HEK293 (cell line): ENCODE measurements at regions not wholly inside any gene's neighbourhood (a gene's known extent, or its start where the extent isn't known, plus 50 kb on each side); places are given as distances from the start of the nearest gene placed in this dataset.

Source experiments
- CTCF ChIA-PET: fragments of 350-600 bp; formaldehyde crosslinking; extraction: SDS; loops from one replicate; lab custom pipeline; 2021; ENCODE audit warnings: antibody characterized with exemption; lab: Yijun Ruan, JAX
- POLR2A ChIA-PET: fragments of 300-600 bp; formaldehyde crosslinking; extraction: SDS; loops from one replicate; lab custom pipeline; 2020; ENCODE audit warnings: antibody characterized with exemption, inconsistent platforms; lab: Yijun Ruan, JAX
- H3K27ac ChIP-seq: fragments of 200-500 bp; sonication (Bioruptor generic); 2 replicates; pipeline ENCODE4 v1.5.1; 2014; ENCODE audit warnings: low read depth, low read length, control low read depth, inconsistent platforms; ENCODE audit errors: extremely low read depth
- H3K36me3 ChIP-seq, 2 experiments: fragments of 200-500 bp in 1 of 2; sonication (Bioruptor generic) in 1 of 2; 1 replicate in 1 of 2; 2 replicates in 1 of 2; pipeline ENCODE4 v1.5.1; 2014 to 2017; ENCODE audit warnings: inconsistent platforms in 2 of 2, low read length in 2 of 2; ENCODE audit not compliant: control insufficient read depth in 2 of 2, insufficient read depth in 1 of 2
- H3K4me1 ChIP-seq: fragments of 200-500 bp; sonication (Bioruptor generic); 2 replicates; pipeline ENCODE4 v1.5.1; 2014; ENCODE audit warnings: mild to moderate bottlenecking, low read length, inconsistent platforms; ENCODE audit not compliant: control insufficient read depth, insufficient read depth
- H3K4me3 ChIP-seq: 2 replicates; pipeline ENCODE4 v1.5.1; 2011; ENCODE audit warnings: low read depth, mild to moderate bottlenecking, control low read depth, low read length, moderate library complexity
- H3K9me3 ChIP-seq: fragments of 200-500 bp; sonication (Bioruptor generic); 2 replicates; pipeline ENCODE4 v1.5.1; 2014; ENCODE audit warnings: low read depth, low read length, inconsistent platforms; ENCODE audit not compliant: control insufficient read depth, insufficient read depth
- EGR2 ChIP-seq: fragments of 450-650 bp; formaldehyde crosslinking; IDR thresholded peaks from 2 replicates; pipeline ENCODE4 v1.5.1; 2016; ENCODE audit warnings: low read depth, missing biosample characterization, missing genetic modification characterization
- FEZF1 ChIP-seq: fragments of 450-650 bp; formaldehyde crosslinking; IDR thresholded peaks from 2 replicates; pipeline ENCODE4 v1.5.1; 2016; ENCODE audit warnings: missing biosample characterization, missing genetic modification characterization
- SCRT1 ChIP-seq: fragments of 450-650 bp; formaldehyde crosslinking; IDR thresholded peaks from 2 replicates; pipeline ENCODE4 v1.5.1; 2016; ENCODE audit warnings: missing biosample characterization, missing genetic modification characterization, borderline replicate concordance
- SETDB1 ChIP-seq: IDR thresholded peaks from one replicate; pipeline ENCODE4 v1.6.1; 2017; ENCODE audit warnings: mild to moderate bottlenecking, low read length, moderate library complexity, mixed read lengths; ENCODE audit not compliant: insufficient read length
- TRIM28 ChIP-seq: IDR thresholded peaks from 2 replicates; pipeline ENCODE4 v1.6.1; 2011; ENCODE audit warnings: low read length, control low read depth, borderline replicate concordance
- ZNF138 ChIP-seq: fragments of 450-650 bp; formaldehyde crosslinking; IDR thresholded peaks from 2 replicates; pipeline ENCODE4 v1.5.1; 2016; ENCODE audit warnings: missing biosample characterization, missing genetic modification characterization, borderline replicate concordance
- ZNF140 ChIP-seq: fragments of 450-650 bp; formaldehyde crosslinking; IDR thresholded peaks from 2 replicates; pipeline ENCODE4 v1.5.1; 2016; ENCODE audit warnings: missing biosample characterization, missing genetic modification characterization
- ZNF16 ChIP-seq: fragments of 450-650 bp; formaldehyde crosslinking; IDR thresholded peaks from 2 replicates; pipeline ENCODE4 v1.5.1; 2016; ENCODE audit warnings: low read depth, missing biosample characterization, missing genetic modification characterization
- ZNF19 ChIP-seq: fragments of 450-650 bp; formaldehyde crosslinking; IDR thresholded peaks from 2 replicates; pipeline ENCODE4; 2016; ENCODE audit warnings: missing biosample characterization, missing genetic modification characterization, low read depth
- ZNF221 ChIP-seq: fragments of 450-650 bp; formaldehyde crosslinking; IDR thresholded peaks from 2 replicates; pipeline ENCODE4 v1.5.1; 2017; ENCODE audit warnings: missing biosample characterization, missing genetic modification characterization, borderline replicate concordance
- ZNF302 ChIP-seq: fragments of 450-650 bp; formaldehyde crosslinking; IDR thresholded peaks from 2 replicates; pipeline ENCODE4 v1.5.1; 2016; ENCODE audit warnings: missing biosample characterization, missing genetic modification characterization, low read depth
- ZNF394 ChIP-seq: fragments of 450-650 bp; formaldehyde crosslinking; IDR thresholded peaks from 2 replicates; pipeline ENCODE4 v1.5.1; 2016; ENCODE audit warnings: missing biosample characterization, missing genetic modification characterization, mild to moderate bottlenecking, moderate library complexity, borderline replicate concordance
- ZNF423 ChIP-seq: fragments of 450-650 bp; formaldehyde crosslinking; IDR thresholded peaks from 2 replicates; pipeline ENCODE4 v1.5.1; 2016; ENCODE audit warnings: missing biosample characterization, missing genetic modification characterization
- ZNF426 ChIP-seq: fragments of 450-650 bp; formaldehyde crosslinking; IDR thresholded peaks from 2 replicates; pipeline ENCODE4 v1.5.1; 2017; ENCODE audit warnings: missing biosample characterization, missing genetic modification characterization, mild to moderate bottlenecking, inconsistent platforms, moderate library complexity
- ZNF514 ChIP-seq: fragments of 450-650 bp; formaldehyde crosslinking; IDR thresholded peaks from 2 replicates; pipeline ENCODE4 v1.5.1; 2016; ENCODE audit warnings: missing biosample characterization, missing genetic modification characterization
- ZNF529 ChIP-seq: fragments of 450-650 bp; formaldehyde crosslinking; IDR thresholded peaks from 2 replicates; pipeline ENCODE4 v1.5.1; 2017; ENCODE audit warnings: missing genetic modification characterization, missing biosample characterization; ENCODE audit not compliant: insufficient replicate concordance
- ZNF585B ChIP-seq: fragments of 450-650 bp; formaldehyde crosslinking; IDR thresholded peaks from 2 replicates; pipeline ENCODE4 v1.5.1; 2016; ENCODE audit warnings: missing biosample characterization, missing genetic modification characterization
- ZNF610 ChIP-seq: fragments of 450-650 bp; formaldehyde crosslinking; IDR thresholded peaks from 2 replicates; pipeline ENCODE4 v1.5.1; 2016; ENCODE audit warnings: missing biosample characterization, missing genetic modification characterization, borderline replicate concordance
- TF ChIP-seq, protein P1 (sequence below): fragments of 450-650 bp; formaldehyde crosslinking; conservative IDR thresholded peaks from 2 replicates; pipeline ENCODE4 v1.5.1; 2016; ENCODE audit warnings: low read depth, missing biosample characterization, missing genetic modification characterization
- TF ChIP-seq, protein P2 (sequence below): fragments of 450-650 bp; formaldehyde crosslinking; IDR thresholded peaks from 2 replicates; pipeline ENCODE4 v1.5.1; 2016; ENCODE audit warnings: missing biosample characterization, missing genetic modification characterization
- TF ChIP-seq, protein P3 (sequence below): fragments of 450-650 bp; formaldehyde crosslinking; IDR thresholded peaks from 2 replicates; pipeline ENCODE4 v1.5.1; 2016; ENCODE audit warnings: missing biosample characterization, missing genetic modification characterization

DNA sequence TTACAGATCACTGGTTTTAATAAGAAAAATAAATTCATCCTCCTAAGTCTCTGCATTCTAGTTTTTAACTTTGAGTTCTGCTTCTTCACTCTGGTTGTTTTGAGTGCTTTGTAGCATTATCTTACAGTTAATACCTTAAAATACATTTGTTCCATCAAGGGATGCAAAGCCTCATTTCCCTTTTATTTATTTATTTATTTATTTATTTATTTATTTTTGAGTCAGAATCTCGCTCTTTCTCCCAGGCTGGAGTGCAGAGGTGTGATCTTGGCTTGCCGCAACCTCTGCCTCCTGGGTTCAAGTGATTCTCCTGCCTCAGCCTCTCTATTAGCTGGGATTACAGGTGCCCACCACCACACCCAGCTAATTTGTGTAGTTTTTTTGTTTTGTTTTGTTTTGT, 147.8 kb downstream of the ZNF326 start (continued):
- TF ChIP-seq, protein P1, sequence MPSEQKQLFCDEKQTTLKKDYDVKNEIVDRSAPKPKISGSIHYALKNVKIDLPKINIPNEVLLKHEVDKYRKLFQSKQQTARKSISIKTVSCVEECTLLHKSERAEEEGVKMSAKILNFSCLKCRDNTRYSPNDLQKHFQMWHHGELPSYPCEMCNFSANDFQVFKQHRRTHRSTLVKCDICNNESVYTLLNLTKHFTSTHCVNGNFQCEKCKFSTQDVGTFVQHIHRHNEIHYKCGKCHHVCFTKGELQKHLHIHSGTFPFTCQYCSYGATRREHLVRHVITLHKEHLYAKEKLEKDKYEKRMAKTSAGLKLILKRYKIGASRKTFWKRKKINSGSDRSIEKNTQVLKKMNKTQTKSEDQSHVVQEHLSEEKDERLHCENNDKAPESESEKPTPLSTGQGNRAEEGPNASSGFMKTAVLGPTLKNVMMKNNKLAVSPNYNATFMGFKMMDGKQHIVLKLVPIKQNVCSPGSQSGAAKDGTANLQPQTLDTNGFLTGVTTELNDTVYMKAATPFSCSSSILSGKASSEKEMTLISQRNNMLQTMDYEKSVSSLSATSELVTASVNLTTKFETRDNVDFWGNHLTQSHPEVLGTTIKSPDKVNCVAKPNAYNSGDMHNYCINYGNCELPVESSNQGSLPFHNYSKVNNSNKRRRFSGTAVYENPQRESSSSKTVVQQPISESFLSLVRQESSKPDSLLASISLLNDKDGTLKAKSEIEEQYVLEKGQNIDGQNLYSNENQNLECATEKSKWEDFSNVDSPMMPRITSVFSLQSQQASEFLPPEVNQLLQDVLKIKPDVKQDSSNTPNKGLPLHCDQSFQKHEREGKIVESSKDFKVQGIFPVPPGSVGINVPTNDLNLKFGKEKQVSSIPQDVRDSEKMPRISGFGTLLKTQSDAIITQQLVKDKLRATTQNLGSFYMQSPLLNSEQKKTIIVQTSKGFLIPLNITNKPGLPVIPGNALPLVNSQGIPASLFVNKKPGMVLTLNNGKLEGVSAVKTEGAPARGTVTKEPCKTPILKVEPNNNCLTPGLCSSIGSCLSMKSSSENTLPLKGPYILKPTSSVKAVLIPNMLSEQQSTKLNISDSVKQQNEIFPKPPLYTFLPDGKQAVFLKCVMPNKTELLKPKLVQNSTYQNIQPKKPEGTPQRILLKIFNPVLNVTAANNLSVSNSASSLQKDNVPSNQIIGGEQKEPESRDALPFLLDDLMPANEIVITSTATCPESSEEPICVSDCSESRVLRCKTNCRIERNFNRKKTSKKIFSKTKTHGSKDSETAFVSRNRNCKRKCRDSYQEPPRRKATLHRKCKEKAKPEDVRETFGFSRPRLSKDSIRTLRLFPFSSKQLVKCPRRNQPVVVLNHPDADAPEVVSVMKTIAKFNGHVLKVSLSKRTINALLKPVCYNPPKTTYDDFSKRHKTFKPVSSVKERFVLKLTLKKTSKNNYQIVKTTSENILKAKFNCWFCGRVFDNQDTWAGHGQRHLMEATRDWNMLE: peak; percentile 57; the same call in 1 of the 2 replicates
- no peak for TF ChIP-seq ZNF140 (tag by site-specific recombination)
- TF ChIP-seq, protein P2, sequence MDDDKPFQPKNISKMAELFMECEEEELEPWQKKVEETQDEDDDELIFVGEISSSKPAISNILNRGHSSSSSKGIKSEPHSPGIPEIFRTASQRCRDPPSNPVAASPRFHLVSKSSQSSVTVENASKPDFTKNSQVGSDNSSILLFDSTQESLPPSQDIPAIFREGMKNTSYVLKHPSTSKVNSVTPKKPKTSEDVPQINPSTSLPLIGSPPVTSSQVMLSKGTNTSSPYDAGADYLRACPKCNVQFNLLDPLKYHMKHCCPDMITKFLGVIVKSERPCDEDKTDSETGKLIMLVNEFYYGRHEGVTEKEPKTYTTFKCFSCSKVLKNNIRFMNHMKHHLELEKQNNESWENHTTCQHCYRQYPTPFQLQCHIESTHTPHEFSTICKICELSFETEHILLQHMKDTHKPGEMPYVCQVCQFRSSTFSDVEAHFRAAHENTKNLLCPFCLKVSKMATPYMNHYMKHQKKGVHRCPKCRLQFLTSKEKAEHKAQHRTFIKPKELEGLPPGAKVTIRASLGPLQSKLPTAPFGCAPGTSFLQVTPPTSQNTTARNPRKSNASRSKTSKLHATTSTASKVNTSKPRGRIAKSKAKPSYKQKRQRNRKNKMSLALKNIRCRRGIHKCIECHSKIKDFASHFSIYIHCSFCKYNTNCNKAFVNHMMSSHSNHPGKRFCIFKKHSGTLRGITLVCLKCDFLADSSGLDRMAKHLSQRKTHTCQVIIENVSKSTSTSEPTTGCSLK (tag by site-specific recombination): no peak
- peak; percentile 42 for TF ChIP-seq ZNF426 (tag by site-specific recombination)
- no peak for TF ChIP-seq SCRT1
- TF ChIP-seq ZNF514 (tag by site-specific recombination): no peak

DNA sequence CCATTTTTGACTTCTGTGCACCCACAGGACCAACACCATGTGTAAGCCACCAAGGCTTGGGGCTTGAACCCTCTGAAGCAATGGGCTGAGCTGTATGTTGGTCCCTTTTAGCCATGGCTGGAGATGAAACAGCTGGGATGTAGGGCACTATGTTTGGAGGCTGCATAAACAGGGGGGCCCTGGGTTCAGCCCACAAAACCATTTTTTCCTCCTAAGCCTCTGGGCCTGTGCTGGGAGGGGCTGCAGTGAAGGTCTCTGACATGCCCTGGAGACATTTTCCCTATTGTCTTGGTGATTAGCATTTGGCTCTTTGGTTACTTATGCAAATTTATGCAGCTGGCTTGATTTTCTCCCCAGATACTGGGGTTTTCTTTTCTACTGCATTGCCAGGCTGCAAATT, 144.9 kb downstream of the ZNF326 start:
- H3K36me3 ChIP-seq: no peaks in the 10 kb centered on the region
- ChIA-PET CTCF (no interaction called here), POLR2A (no interaction called here)
- H3K4me3 ChIP-seq: no peak overlapping the region
- H3K9me3 ChIP-seq: no peaks in the 10 kb centered on the region; the same call in 1 of the 2 replicates
- H3K27ac ChIP-seq: no peak overlapping the region
- H3K4me1 ChIP-seq: no peaks in the 10 kb centered on the region
- TF ChIP-seq ZNF585B (tag by site-specific recombination) (peak; percentile 98), SETDB1 (peak; percentile 92), ZNF16 (no peak), TRIM28 (peak; percentile 92; the same call in 1 of the 2 replicates)

DNA sequence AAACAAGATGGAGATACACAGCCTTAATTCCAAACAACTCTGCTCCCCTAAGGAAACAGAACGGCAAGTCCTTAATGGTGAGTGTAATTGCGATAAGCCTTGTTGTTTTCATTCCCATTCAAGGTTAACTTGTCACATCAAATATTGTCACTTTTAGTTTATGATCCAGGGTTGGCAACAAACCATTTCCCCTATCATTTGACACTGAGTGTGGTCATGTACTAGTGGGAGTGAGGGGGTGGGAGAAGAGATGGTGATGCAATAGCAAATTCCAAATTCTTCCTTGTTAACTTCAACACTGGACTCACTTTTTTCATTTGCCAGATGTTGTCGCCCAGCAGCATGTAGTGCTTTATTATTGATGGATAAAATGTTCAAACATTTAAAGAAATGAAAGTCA, 140.4 kb downstream of the ZNF326 start:
- H3K4me1 ChIP-seq: no peaks in the 10 kb centered on the region
- ChIA-PET POLR2A (no interaction called here), CTCF (interaction anchor here (0.6 to 1.2 kb wide), 2 partner anchors 715 to 830 kb away, joined by 3 read pairs; no protein-coding TSS in a partner anchor)
- TF ChIP-seq ZNF394 (tag by site-specific recombination) (no peak), ZNF302 (no peak), ZNF19 (tag by site-specific recombination) (no peak), ZNF610 (tag by site-specific recombination) (no peak), ZNF423 (tag by site-specific recombination) (no peak), ZNF221 (tag by site-specific recombination) (no peak), EGR2 (peak; percentile 49; the same call in 1 of the 2 replicates), ZNF529 (tag by site-specific recombination) (no peak), FEZF1 (tag by site-specific recombination) (no peak), ZNF138 (tag by site-specific recombination) (no peak)
- TF ChIP-seq, protein P3, sequence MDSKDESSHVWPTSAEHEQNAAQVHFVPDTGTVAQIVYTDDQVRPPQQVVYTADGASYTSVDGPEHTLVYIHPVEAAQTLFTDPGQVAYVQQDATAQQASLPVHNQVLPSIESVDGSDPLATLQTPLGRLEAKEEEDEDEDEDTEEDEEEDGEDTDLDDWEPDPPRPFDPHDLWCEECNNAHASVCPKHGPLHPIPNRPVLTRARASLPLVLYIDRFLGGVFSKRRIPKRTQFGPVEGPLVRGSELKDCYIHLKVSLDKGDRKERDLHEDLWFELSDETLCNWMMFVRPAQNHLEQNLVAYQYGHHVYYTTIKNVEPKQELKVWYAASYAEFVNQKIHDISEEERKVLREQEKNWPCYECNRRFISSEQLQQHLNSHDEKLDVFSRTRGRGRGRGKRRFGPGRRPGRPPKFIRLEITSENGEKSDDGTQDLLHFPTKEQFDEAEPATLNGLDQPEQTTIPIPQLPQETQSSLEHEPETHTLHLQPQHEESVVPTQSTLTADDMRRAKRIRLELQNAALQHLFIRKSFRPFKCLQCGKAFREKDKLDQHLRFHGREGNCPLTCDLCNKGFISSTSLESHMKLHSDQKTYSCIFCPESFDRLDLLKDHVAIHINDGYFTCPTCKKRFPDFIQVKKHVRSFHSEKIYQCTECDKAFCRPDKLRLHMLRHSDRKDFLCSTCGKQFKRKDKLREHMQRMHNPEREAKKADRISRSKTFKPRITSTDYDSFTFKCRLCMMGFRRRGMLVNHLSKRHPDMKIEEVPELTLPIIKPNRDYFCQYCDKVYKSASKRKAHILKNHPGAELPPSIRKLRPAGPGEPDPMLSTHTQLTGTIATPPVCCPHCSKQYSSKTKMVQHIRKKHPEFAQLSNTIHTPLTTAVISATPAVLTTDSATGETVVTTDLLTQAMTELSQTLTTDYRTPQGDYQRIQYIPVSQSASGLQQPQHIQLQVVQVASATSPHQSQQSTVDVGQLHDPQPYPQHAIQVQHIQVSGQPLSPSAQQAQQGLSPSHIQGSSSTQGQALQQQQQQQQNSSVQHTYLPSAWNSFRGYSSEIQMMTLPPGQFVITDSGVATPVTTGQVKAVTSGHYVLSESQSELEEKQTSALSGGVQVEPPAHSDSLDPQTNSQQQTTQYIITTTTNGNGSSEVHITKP (tag by site-specific recombination): no peak

More for the DNA sequence above, 140.4 kb downstream of the ZNF326 start:
- Histone ChIP-seq H3K27ac (no peak overlapping the region), H3K4me3 (no peak overlapping the region), H3K36me3 (no peaks in the 10 kb centered on the region), H3K9me3 (no peaks in the 10 kb centered on the region; the same call in 1 of the 2 replicates)
